ENCODE measurements at regions not wholly inside any gene's neighbourhood (a gene's known extent, or its start where the extent isn't known, plus 50 kb on each side); places are given as distances from the start of the nearest gene placed in this dataset.

DNA sequence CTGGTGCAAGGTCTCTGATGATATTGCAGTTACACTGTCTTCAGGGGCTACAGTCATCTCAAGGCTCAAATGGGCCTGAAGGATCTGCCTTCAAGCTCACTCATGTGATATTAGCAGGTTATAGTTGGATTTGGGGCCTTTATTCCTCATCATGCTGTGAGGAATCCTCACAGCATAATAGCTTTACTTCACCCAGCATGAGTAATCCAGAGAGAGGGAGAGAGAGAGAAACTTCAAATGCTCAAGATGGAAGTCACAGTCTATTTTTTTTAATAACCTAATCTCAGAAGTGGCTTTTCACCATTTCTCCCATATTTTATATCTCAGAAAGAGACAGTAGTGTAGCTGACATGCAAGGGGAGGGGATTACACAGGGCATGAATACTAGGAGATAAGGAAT, 658.7 kb downstream of the EPHA4 start:
- TF ChIP-seq POLR2A (IDR thresholded peaks at IDR 0.05) (no peak), EP300 (IDR thresholded peaks at IDR 0.05) (no peak)
